ENCODE measurements at regions not wholly inside any gene's neighbourhood (a gene's known extent, or its start where the extent isn't known, plus 50 kb on each side); places are given as distances from the start of the nearest gene placed in this dataset.
"Not testable (repeated sequence)": the region's sequence is repeated elsewhere in the genome, so short reads cannot be mapped to it uniquely, and the experiment has no call there.

DNA sequence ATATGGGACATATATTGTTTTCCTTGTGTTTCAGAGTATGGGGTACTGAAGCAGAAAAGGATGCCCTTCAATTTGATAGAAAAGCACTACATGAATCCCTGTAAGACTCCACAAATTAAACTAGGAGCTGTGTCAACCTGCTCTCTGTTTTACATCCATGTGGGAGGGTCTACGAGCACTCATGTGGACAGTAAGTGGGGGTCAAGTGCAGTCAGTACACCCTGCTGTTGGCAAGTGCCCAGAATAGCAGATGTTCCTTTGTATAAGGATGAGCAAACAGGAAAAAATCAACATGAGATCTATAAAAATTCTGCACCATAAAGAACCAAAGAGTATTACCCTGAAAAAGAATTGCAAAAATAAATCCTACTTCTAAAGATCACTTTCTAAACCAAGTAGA is 659.9 kb downstream of the SI start:
- Mint-ChIP-seq H3K27ac (no peak overlapping the region), H3K4me1 (ENCODE audit: low read depth) (no peaks in the 10 kb centered on the region), H3K27me3 (ENCODE audit: low read depth) (no peaks in the 10 kb centered on the region), H3K9me3 (peaks cover 11% of the 10 kb centered on the region), H3K4me3 (no peak overlapping the region), H3K36me3 (ENCODE audit: low read depth) (no peaks in the 10 kb centered on the region)
- intact Hi-C loops (cut with micrococcal nuclease), result no loop called here
- CTCF ChIA-PET, result no interaction called here
- DNase-seq, result no peak

DNA sequence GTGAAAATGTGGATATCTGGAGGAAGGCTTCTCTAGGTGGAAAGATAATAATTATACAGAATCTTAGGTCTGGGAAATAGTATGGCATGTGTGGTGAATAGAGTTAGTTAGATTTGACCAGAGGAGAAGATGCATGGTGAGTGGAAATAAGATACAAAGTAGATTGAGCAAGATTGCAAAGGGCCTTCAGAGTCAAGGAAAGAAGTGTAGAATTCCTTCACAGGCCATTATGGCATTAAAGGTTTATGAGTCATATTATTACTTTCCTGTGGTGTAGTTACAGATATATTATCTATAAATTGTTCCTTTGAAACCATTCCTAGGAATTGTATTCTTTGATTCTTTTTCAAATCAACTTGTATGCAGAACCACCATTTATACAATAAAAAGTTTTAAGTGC is 660.3 kb downstream of the SI start:
- CTCF ChIA-PET, result no interaction called here
- Mint-ChIP-seq H3K27me3 (ENCODE audit: low read depth) (no peaks in the 10 kb centered on the region), H3K4me3 (no peak overlapping the region), H3K9me3 (peaks cover 13% of the 10 kb centered on the region), H3K27ac (no peak overlapping the region), H3K36me3 (ENCODE audit: low read depth) (no peaks in the 10 kb centered on the region), H3K4me1 (ENCODE audit: low read depth) (no peaks in the 10 kb centered on the region)
- no peak for DNase-seq
- intact Hi-C loops (cut with micrococcal nuclease), result no loop called here

DNA sequence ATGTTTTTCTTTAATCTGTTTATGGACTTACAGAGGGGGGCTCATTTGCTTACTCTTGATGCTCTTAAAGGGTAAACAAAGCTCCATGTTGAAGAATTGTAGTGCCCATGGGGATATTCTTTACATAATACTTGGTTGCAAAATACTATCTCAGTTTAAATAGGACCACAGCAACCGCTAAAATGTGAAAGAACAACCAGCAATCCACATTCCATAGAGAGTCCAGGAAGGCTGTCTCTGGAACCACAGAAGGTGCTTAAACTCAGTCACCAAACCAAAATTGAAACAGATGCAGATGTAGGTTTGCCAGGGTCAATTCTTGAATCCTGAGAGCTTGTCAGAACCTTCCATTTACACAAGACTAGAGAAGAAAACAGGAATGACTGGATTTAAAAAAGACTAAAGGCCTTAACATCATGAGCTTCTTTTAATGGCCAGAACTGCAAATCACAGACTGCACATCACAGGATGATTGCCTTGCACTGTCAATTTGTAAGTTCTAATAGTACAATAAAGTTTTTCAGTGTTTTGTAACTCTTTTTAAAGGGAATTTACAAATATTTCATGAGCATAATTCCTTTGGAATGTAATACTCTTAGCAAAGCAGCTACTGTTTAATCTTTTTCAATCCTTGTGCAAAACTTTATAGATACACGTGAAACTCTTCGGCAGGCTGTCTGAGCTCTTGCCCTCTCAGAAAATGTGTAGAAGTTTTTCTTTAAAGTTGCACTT is 661.6 kb downstream of the SI start:
- Mint-ChIP-seq H3K4me3 (no peak overlapping the region), H3K27ac (no peak overlapping the region)
- CTCF ChIA-PET, result no interaction called here

DNA sequence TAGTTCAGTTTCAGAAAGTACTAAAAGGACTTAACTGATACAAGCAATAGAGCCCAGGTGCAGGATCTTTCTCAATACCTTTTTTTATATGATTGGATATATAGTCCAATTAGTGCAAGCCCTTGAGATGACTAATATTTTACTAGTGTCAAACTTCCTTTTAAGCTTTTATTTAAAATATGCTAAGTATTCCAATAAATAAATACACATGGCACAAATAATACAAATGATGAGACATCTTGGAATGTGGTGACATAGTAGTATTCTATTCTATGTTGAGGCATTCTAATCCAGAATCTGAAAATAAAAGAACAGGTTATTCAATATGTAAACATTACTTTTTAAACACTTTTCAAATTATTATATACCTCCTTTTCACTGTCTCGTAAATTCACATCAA is 670.0 kb downstream of the SI start:
- Mint-ChIP-seq H3K36me3 (ENCODE audit: low read depth) (no peaks in the 10 kb centered on the region), H3K4me3 (no peak overlapping the region), H3K27me3 (ENCODE audit: low read depth) (no peaks in the 10 kb centered on the region), H3K4me1 (ENCODE audit: low read depth) (no peaks in the 10 kb centered on the region), H3K9me3 (peaks cover 11% of the 10 kb centered on the region), H3K27ac (no peak overlapping the region)
- CTCF ChIA-PET, result interaction anchor here (0.6 kb wide), 1 partner anchor 1235 kb away, joined by 3 read pairs; no protein-coding TSS in a partner anchor
- intact Hi-C loops (cut with micrococcal nuclease), result no loop called here
- DNase-seq, result no peak

More for the DNA sequence above, 661.6 kb downstream of the SI start:
- no peak for DNase-seq
- H3K4me1 Mint-ChIP-seq (ENCODE audit: low read depth), result no peaks in the 10 kb centered on the region
- intact Hi-C loops (cut with micrococcal nuclease), result no loop called here
- H3K9me3 Mint-ChIP-seq, result peaks cover 14% of the 10 kb centered on the region
- H3K27me3 Mint-ChIP-seq (ENCODE audit: low read depth), result no peaks in the 10 kb centered on the region
- no peaks in the 10 kb centered on the region for H3K36me3 Mint-ChIP-seq (ENCODE audit: low read depth)

DNA sequence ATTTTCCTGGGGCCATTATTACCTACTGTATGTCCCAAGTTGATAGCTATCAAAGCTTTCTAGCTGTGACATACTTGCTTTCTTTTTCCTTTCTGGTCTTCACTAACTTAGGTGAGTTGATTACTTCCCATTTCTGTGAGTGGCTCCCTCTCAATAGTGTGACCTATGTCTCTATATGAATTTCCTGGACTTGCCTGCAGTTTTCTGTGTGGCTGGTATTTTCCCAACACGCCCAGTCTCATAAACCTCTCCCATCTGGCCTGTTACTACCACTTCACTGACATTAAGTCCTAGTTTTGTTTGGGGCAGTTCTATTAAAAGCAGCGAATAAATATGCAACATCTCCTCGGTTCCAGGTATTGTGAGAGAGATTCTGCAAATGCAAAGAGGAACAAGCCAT is 671.2 kb downstream of the SI start:
- Mint-ChIP-seq H3K4me1 (ENCODE audit: low read depth) (no peaks in the 10 kb centered on the region), H3K27me3 (ENCODE audit: low read depth) (no peaks in the 10 kb centered on the region), H3K9me3 (peaks cover 8% of the 10 kb centered on the region), H3K36me3 (ENCODE audit: low read depth) (no peaks in the 10 kb centered on the region), H3K4me3 (no peak overlapping the region), H3K27ac (no peak overlapping the region)
- CTCF ChIA-PET, result no interaction called here
- intact Hi-C loops (cut with micrococcal nuclease), result no loop called here
- DNase-seq, result no peak

DNA sequence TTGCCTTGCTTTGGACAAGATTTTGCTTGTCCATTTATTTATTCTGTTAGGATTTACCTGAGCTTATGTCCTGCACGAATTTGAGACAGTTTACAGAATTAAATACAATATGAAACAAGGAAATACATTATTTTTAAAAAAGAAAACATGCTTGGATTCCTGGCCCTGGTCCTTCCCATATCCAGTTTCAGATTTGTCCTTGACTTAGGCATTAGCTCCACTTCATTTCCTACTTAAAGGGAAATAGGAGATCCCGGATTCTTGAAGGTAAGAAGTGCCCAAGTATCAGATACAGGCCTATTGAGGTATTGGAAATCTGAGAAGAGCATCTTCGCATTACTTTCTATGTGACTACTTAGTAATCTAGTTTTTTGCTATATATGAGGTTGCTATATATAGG is 672.0 kb downstream of the SI start:
- Mint-ChIP-seq H3K9me3 (peaks cover 2% of the 10 kb centered on the region), H3K36me3 (ENCODE audit: low read depth) (no peaks in the 10 kb centered on the region), H3K27me3 (ENCODE audit: low read depth) (no peaks in the 10 kb centered on the region), H3K27ac (no peak overlapping the region), H3K4me1 (ENCODE audit: low read depth) (no peaks in the 10 kb centered on the region), H3K4me3 (no peak overlapping the region)
- no peak for DNase-seq
- intact Hi-C loops (cut with micrococcal nuclease), result no loop called here
- CTCF ChIA-PET, result no interaction called here

DNA sequence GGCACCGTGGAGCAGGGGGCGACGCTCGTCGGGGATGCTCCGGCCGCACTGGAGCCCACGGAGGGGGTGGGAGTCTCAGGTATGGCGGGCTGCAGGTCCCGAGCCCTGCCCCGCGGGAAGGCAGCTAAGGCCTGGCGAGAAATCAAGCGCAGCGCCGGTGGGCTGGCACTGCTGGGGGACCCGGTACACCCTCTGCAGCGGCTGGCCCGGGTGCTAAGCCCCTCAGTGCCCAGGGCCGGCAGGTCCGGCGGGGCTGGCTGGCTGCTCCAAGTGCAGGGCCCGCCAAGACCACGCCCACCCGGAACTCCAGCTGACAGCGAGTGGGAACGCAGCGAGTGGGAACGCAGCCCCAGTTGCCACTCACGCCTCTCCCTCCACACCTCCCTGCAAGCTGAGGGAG is 676.4 kb downstream of the SI start:
- Mint-ChIP-seq H3K9me3 (no peaks in the 10 kb centered on the region), H3K4me3 (no peak overlapping the region), H3K27ac (no peak overlapping the region), H3K36me3 (ENCODE audit: low read depth) (no peaks in the 10 kb centered on the region), H3K27me3 (ENCODE audit: low read depth) (no peaks in the 10 kb centered on the region), H3K4me1 (ENCODE audit: low read depth) (no peaks in the 10 kb centered on the region)
- no peak for DNase-seq
- intact Hi-C loops (cut with micrococcal nuclease), result no loop called here
- CTCF ChIA-PET, result no interaction called here

DNA sequence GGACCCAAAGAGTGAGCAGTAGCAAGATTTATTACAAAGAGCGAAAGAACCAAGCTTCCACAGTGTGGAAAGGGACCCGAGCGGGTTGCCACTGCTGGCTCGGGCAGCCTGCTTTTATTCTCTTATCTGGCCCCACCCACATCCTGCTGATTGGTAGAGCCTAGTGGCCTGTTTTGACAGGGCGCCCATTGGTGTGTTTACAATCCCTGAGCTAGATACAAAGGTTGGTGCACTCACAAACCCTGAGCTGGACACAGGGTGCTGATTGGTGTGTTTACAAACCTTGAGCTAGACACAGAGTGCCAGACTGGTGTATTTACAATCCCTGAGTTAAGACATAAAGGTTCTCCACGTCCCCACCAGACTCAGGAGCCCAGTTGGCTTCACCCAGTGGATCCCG is 676.9 kb downstream of the SI start:
- intact Hi-C loops (cut with micrococcal nuclease); CTCF ChIA-PET; H3K36me3 Mint-ChIP-seq (ENCODE audit: low read depth); H3K27ac Mint-ChIP-seq; H3K9me3 Mint-ChIP-seq; DNase-seq; H3K27me3 Mint-ChIP-seq (ENCODE audit: low read depth); H3K4me1 Mint-ChIP-seq (ENCODE audit: low read depth); H3K4me3 Mint-ChIP-seq: not testable (repeated sequence)

DNA sequence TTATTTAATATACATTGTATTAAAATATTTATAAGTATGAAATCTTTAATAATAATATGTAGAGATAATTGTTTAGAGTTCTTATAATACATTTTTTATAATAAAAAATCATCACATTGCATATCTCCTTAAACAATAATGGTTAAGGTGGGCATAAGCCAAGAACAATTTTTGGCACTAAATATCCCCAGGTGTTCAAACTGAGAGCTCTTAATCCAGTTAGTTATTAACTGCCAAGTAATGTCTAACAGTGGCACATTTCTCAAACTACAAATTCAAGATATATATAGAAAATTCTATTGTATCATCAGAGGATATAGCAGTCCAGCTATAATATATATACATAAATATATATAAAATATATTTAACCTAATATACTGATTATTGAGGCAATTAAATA is 680.8 kb downstream of the SI start:
- Mint-ChIP-seq H3K9me3 (peaks cover 4% of the 10 kb centered on the region), H3K27me3 (ENCODE audit: low read depth) (no peaks in the 10 kb centered on the region), H3K36me3 (ENCODE audit: low read depth) (no peaks in the 10 kb centered on the region), H3K4me1 (ENCODE audit: low read depth) (no peaks in the 10 kb centered on the region), H3K4me3 (no peak overlapping the region), H3K27ac (no peak overlapping the region)
- CTCF ChIA-PET, result no interaction called here
- no peak for DNase-seq
- intact Hi-C loops (cut with micrococcal nuclease), result no loop called here

DNA sequence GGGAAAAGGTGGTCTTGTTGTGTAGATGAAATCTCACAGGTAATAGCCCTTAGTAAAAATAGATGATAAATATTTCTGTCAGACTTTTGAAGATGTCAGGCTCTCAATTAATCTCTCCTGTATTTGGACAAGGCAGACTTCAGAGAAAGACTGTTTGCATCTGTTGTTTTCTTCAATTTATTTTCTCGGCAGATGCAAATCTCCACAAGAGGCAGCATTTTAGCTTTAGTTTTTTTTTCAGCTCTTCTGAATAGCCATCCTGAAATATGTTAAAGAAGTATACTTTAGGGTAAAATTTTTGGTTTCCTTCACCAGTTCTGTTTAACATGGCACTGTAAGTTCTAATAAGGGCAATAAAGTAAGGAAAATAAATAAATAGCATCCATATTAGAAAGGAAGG is 685.1 kb downstream of the SI start:
- no peak for DNase-seq
- no peak overlapping the region for H3K4me3 Mint-ChIP-seq
- CTCF ChIA-PET, result no interaction called here
- intact Hi-C loops (cut with micrococcal nuclease), result no loop called here
- H3K27me3 Mint-ChIP-seq (ENCODE audit: low read depth), result no peaks in the 10 kb centered on the region
- peaks cover 12% of the 10 kb centered on the region for H3K9me3 Mint-ChIP-seq
- H3K4me1 Mint-ChIP-seq (ENCODE audit: low read depth), result no peaks in the 10 kb centered on the region
- H3K27ac Mint-ChIP-seq, result no peak overlapping the region
- no peaks in the 10 kb centered on the region for H3K36me3 Mint-ChIP-seq (ENCODE audit: low read depth)

DNA sequence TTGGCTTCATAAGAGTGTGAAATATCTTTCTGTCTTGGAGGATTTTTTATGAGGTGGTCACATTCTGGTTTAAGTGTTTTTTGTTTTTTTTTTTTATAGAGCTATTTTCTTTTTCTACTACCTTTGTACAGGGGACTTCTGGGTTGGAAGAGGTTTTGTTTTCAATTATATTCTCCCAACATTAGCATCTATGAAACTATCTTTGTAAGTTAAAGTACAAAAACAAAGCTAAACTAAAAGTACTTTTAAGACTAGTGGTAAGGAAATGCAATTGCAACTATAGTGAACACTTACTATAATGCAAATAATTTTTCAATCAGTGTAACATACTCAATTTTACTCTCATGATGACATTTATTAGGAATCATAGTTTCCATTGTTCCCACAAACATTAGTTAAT is 688.2 kb downstream of the SI start:
- no peaks in the 10 kb centered on the region for H3K4me1 Mint-ChIP-seq (ENCODE audit: low read depth)
- H3K27ac Mint-ChIP-seq, result no peak overlapping the region
- CTCF ChIA-PET, result no interaction called here
- peaks cover 12% of the 10 kb centered on the region for H3K9me3 Mint-ChIP-seq
- no peak for DNase-seq
- no peaks in the 10 kb centered on the region for H3K27me3 Mint-ChIP-seq (ENCODE audit: low read depth)
- intact Hi-C loops (cut with micrococcal nuclease), result no loop called here
- H3K36me3 Mint-ChIP-seq (ENCODE audit: low read depth), result no peaks in the 10 kb centered on the region
- H3K4me3 Mint-ChIP-seq, result no peak overlapping the region

DNA sequence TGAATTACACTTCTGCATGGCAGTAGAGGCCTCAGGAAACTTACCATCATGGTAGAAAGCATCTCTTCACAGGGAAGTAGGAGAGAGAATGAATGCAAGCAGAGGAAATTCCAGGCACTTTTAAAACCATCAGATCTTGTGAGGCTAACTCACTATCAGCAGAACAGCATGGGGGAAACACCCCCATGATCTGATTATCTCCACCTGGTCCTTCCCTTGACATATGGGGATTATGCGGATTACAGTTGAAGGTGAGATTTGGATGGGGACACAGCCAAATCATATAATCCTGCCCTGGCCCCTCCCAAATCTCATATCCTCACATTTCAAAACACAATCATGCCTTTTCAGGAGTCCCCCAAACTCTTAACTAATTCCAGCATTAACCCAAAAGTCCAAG is 691.1 kb downstream of the SI start:
- no peak overlapping the region for H3K27ac Mint-ChIP-seq
- H3K27me3 Mint-ChIP-seq (ENCODE audit: low read depth), result no peaks in the 10 kb centered on the region
- H3K4me3 Mint-ChIP-seq, result no peak overlapping the region
- no peaks in the 10 kb centered on the region for H3K4me1 Mint-ChIP-seq (ENCODE audit: low read depth)
- no peaks in the 10 kb centered on the region for H3K36me3 Mint-ChIP-seq (ENCODE audit: low read depth)
- H3K9me3 Mint-ChIP-seq, result peaks cover 7% of the 10 kb centered on the region
- no peak for DNase-seq
- CTCF ChIA-PET, result no interaction called here
- intact Hi-C loops (cut with micrococcal nuclease), result no loop called here

DNA sequence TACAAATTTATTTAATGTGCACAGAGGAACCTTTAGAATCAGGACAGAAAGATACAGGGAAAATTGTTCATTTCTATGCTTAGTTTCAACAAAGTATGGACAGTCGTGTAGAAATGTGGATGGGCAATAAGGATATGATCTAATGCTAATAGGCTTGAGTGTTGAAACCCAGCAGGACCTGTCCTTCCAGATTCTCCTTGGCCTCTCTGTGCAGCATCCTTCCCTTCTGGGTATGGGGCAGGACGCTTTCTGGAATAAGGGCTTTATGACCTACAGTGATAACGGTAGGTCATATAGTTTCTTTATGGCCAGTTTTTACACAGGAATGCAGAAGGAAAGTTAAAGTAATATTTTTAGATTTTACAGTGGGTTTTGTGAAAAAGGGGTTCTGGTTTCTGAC is 698.1 kb downstream of the SI start:
- Mint-ChIP-seq H3K4me1 (ENCODE audit: low read depth) (no peaks in the 10 kb centered on the region), H3K27ac (no peak overlapping the region), H3K4me3 (no peak overlapping the region), H3K36me3 (ENCODE audit: low read depth) (no peaks in the 10 kb centered on the region), H3K27me3 (ENCODE audit: low read depth) (no peaks in the 10 kb centered on the region), H3K9me3 (peaks cover 1% of the 10 kb centered on the region)
- no peak for DNase-seq
- intact Hi-C loops (cut with micrococcal nuclease), result no loop called here
- CTCF ChIA-PET, result no interaction called here

DNA sequence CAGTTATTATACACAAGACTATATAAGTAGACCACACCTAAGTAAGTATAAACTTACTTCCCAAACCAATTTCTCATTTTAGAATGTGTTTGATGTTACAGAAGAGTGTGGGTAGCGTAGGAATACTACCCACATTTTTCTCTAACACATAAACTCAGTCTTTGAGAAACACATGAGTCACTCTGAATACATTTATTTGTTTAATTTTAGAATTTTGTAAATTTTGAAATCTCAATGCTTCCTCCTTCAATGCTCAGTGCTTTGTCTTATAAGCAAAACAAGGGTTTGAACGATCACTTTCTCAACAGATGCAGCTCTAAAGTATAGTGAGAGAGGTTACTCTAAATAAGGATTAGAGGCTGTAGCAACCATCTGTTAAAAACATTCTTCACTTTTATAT is 700.8 kb downstream of the SI start:
- Mint-ChIP-seq H3K27ac (no peak overlapping the region), H3K4me1 (ENCODE audit: low read depth) (no peaks in the 10 kb centered on the region), H3K36me3 (ENCODE audit: low read depth) (no peaks in the 10 kb centered on the region), H3K4me3 (no peak overlapping the region), H3K27me3 (ENCODE audit: low read depth) (no peaks in the 10 kb centered on the region), H3K9me3 (peaks cover 1% of the 10 kb centered on the region)
- intact Hi-C loops (cut with micrococcal nuclease), result no loop called here
- DNase-seq, result no peak
- CTCF ChIA-PET, result no interaction called here

Data from activated naive CD4-positive, alpha-beta T cell treated with anti-CD3 and anti-CD28 coated beads for 36 hours (primary cell).